ENCODE measurements at regions not wholly inside any gene's neighbourhood (a gene's known extent, or its start where the extent isn't known, plus 50 kb on each side); places are given as distances from the start of the nearest gene placed in this dataset.

DNA sequence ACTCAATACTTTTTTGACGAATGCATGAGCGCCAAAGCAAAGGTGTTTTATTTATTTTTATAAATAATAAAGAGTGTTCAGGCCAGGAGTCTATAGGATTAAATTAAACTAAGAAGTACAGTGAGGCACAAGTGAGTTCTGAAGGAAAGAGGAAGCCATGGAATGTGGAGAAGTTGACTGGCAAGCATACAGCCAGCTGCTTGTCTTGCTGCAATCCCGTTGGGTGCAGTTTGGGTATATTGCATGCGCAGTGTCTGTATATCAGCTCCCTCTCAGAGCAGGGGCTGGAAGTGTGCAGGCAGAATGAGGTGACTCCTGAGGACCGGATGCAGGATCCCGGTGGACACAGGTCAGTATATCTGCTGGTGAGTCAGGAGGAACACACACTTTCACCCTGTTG lies 315.6 kb downstream of the ZSWIM6 start:
- TF ChIP-seq, protein P1, sequence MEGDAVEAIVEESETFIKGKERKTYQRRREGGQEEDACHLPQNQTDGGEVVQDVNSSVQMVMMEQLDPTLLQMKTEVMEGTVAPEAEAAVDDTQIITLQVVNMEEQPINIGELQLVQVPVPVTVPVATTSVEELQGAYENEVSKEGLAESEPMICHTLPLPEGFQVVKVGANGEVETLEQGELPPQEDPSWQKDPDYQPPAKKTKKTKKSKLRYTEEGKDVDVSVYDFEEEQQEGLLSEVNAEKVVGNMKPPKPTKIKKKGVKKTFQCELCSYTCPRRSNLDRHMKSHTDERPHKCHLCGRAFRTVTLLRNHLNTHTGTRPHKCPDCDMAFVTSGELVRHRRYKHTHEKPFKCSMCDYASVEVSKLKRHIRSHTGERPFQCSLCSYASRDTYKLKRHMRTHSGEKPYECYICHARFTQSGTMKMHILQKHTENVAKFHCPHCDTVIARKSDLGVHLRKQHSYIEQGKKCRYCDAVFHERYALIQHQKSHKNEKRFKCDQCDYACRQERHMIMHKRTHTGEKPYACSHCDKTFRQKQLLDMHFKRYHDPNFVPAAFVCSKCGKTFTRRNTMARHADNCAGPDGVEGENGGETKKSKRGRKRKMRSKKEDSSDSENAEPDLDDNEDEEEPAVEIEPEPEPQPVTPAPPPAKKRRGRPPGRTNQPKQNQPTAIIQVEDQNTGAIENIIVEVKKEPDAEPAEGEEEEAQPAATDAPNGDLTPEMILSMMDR (conservative IDR thresholded peaks at IDR 0.05) = no peak
- no peak for TF ChIP-seq EZH2 (IDR thresholded peaks at IDR 0.05; ENCODE audit: low read depth)
